ENCODE measurements at regions not wholly inside any gene's neighbourhood (a gene's known extent, or its start where the extent isn't known, plus 50 kb on each side); places are given as distances from the start of the nearest gene placed in this dataset.

DNA sequence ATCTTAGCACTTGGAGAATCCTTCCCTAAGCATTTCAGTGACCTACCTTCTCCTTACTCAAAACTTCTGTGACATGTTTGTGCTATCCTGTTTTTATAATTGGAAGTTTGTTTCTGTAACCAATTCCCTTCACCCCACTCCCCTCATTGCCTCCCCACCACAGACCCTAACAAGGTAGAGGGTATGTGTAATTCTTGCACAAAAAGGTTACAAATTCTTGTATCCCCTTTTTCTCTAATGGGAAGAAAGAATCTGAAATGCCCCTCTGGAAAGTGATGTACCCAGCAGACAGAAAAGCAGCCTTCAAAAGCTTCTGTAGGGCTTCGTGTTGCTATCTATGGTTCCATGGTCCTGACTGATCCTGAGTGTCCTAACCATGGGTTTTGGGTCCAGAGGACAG is 111.7 kb upstream of the TMEM170B start:
- no peak for DNase-seq

DNA sequence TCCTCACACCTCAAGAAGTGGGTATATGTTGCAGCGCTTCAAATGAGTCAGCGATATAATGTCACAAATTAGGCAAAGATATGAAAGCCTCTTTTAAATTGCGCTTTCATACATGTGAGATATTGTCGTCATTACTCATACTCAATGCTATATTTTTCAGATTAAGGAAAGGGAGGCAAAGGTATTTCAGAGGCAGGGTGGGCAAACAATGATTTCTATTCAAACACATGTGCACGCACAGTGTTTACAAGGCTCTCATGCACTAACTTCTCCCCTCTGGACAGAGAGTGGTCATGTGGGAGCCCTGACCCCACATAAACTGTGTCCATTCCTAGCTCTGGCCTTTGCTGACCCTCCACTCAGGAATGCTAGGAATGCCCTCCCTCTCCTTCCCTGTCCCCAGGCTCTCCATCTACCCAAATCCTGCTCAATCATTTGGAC is 112.1 kb upstream of the TMEM170B start:
- DNase-seq, result no peak

DNA sequence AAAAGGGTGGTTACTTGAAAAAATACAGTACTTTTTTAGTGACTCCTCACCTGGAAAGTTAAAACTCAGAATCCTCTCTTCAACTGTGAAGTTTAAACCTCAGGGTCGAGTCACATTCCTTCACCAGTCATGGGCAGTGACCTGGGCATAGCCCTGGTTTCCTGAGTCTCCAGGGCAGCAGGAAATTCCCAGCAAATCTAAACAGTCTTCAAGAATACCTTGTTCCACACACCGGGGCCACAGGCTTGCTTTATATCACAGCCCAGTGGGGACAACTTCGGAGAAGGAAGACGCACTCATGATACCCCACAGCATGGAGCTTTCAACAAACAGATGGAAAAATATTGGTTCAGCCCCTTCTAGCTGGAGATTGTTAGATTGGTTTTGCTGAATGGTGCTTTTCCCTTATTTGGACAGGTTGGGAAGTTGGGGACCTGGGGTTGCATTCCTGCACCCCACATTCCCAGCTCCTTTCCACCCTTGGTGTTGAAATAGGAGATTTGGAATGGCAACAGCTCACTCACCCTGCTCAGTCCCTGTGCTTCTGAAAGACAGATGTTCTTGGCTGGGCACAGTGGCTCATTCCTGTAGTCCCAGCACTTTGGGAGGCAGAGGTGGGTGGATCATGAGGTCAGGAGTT is 113.0 kb upstream of the TMEM170B start:
- DNase-seq, result no peak

DNA sequence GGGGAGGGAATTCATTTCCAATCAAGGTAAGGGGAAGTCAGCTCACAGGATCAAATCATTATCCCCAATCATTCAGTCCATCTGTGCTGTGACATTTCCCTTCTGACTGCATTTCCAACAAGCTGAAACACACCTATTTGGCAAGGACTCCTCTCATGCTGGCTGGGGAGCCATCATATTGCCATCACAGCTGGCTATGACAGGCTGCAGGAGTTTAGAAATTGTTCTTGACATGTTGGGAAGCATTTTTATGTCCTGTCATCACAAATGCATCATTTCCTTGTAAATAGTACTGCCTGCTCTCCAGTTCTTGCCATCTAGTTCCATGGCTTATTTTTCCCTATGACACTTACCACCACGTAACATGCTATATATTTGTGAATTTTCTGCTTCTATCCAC is 113.9 kb upstream of the TMEM170B start:
- no peak for DNase-seq

DNA sequence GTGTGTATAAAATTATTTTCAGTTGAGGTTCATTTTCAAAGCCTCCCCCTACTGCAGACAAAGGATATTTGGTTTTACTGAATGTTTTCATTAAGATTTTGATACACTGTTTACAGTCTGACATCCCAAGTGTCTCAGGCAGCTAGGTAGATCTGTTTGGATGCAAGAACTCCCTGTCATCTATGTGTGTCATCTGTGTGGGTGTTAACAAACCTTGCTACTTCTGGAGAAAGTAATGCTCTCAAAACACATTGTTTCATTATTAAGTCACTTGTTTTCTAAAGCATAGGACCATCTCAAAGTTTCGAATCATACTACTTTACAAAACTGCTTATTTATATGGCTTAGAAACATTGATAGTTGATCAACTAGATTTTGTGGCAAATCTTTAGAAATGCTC is 114.5 kb upstream of the TMEM170B start:
- DNase-seq, result no peak

DNA sequence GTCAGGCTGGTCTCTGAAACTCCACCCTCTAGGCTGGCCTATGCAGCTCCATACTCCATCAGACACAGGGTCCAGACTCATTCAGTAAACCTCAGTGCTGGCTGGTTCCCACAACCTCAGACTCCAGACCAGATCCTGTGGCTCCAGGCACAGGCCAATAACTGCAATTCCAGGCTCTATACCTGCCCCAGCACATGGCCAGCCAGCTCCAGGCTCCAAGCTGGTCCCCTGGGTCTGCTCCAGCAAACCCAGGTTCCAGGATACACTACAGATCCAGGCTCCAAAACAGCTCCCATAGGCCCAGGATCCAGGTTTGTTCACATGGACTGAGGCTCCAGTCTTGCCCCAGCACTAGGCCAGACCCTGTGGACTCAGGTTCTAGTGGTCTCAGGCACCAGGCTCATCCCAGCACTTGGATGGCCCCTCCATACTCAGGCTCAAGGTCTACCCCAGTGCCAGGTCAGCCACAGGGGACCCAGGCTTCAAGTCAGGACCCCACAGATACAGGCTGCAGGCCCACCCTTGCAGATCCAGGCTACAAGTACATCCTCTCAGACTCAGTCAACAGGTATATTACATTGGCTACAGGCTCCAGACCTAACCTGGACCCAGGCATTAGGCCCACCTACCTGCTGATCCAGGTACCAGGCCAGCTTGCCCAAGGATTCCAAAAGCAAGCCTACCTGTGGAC is 117.6 kb upstream of the TMEM170B start:
- DNase-seq, result no peak

DNA sequence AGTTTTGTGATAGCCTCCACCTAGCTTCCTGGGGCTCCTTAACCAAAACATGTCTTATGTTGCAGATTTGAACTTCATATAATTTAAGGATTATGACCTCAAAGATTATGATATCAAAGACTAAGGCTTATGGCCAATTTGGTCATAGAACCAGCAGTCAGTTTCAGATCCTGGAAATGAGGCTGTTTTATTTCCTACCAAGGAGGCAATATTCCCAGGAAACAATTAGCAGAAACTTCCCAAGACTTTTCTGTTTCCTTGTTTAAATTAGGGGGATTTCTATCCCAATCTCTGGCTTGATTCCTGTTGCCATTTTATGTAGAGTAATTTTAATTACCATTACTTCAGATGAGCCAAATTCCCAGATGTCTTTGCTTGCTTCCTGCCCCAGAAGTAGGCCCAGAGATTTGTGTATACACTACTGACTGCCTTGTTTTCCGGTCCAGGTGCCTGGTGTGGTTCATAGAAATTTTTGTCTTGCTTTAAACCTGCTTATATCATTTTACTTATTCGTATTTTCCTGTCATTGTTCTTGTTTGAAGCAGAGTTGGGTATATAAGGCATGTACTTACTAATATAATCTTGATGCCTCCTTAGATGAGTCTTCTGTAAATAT is 119.2 kb upstream of the TMEM170B start:
- DNase-seq, result no peak

DNA sequence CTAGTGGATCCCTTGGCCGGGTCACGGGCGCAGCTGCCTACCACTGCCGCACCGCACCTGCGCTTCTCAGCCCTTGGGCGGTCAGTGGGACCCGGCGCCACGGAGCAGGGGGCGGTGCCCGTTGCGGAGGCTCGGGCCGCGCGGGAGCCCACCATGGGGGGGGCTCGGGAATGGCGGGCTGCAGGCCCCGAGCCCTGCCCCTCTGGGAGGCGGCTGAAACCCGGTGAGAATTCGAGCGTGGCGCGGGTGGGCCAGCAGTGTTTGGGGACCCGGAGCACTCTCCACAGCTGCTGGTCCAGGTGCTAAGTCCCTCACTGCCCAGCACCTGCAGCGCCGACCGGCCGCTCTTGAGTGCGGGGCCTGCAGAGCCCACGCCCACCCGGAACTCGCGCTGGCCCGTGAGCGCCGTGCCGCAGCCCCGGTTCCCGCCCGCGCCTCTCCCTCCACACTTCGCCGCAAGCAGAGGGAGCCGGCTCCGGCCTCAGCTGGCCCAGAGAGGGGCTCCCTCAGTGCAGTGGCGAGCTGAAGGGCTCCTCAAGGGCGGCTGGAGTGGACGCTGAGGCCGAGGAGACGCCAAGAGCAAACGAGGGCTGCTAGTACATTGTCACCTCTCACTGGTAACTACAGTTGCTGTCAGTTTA is 120.5 kb upstream of the TMEM170B start:
- no peak for DNase-seq

DNA sequence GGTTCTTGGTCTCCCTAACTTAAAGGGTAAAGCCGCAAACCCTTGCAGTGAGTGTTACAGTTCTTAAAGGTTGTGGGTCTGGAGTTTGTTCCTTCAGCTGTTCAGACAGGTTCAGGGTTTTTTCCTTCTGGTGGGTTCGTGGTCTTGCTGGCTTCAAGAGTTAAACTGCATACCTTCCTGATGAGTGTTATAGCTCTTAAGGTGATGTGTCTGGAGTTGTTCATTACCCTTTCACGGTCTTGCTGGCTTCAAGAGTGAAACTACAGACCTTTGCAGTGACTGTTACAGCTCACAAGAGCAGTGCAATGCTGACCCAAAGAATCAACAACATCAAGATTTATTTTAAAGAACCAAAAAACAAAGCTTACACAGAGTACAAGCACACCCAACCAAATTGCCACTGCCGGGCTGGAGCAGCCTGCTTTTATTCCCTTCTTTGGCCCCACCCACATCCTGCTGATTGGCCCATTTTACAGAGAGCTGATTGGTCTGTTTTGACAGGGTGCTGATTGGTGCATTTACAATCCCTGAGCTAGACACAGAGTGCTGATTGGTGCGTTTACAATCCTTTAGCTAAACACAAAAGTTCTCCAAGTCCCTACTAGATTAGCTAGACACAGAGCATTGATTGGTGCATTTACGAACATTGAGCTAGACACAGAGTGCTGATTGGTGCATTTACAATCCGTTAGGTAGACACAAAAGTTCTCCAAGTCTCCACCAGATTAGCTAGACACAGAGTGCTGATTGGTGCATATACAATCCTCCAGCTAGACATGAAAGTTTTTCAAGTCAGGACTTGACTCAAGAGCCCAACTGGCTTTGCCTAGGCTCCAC is 121.2 kb upstream of the TMEM170B start:
- peak in 1 of 2 experiments; percentile 6 for DNase-seq

DNA sequence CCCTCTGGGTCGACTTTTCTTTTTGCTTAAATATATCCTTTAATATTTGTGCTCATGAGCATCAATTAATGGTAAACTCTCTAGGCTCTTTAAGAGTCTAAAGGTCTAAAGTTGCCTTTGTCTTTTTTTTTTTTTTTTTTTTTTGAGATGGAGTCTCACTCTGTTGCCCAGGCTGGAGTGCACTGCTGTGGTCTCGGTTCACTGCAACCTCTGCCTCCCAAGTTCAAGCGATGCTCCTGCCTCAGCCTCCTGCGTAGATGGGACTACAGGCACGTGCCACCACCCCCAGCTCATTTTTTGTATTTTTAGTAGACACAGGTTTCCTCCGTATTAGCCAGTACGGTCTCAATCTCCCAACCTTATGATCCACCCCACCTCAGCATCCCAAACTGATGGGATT is 122.0 kb upstream of the TMEM170B start:
- no peak for DNase-seq

DNA sequence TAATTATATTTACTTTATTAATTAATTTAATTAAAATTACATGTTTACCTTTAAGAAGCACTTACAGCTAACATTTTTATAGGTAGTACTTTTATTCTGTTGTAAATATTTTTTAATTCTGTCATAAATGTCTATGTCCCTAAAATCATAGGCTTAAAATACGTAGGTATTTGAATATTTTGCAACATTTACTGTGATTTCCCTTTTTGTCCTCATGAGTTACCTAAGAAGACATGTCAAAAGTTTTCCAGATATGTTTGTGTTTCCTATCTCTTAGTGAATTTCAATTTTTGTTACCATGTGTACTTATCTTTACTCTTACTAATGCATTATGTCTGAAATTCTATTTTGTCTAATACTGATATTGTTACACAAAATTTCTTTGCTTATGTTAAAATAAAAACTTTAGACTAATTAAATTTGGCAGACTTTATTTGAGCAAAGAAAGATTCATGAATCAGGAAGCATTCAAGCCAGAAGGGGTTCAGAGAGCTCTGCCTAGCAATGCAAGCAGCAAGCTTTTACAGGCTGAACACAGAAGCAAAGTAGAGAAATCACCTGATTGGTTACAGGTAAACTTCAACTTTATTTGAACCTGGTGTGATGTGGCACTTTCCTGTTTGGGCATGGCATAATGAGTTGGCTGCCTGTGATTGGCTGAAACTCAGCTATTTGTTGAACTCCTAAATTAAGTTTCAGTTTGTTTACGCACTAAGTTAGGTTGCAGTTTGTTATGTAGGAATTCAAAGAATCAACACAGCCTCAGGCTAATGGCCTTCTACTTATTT is 123.2 kb upstream of the TMEM170B start:
- no peak for DNase-seq

DNA sequence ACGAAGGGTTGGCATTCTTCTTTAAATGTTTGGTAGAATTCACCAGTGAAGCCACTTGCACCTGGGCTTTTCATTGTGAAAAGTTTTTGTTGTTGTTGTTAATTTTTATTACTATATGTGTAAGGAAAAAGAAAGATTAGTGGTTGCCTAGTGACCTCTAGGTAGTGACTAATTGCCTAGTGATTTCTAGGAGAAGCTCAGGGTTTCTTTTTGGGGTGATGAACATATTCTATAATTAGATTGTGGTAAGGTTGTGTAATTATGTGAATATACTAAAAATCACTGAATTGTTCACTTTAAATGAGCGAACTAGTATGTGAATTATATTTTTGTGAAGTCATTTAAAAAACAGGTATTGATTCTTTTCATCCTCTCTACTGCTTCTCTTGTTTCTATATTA is 123.8 kb upstream of the TMEM170B start:
- DNase-seq, result no peak

DNA sequence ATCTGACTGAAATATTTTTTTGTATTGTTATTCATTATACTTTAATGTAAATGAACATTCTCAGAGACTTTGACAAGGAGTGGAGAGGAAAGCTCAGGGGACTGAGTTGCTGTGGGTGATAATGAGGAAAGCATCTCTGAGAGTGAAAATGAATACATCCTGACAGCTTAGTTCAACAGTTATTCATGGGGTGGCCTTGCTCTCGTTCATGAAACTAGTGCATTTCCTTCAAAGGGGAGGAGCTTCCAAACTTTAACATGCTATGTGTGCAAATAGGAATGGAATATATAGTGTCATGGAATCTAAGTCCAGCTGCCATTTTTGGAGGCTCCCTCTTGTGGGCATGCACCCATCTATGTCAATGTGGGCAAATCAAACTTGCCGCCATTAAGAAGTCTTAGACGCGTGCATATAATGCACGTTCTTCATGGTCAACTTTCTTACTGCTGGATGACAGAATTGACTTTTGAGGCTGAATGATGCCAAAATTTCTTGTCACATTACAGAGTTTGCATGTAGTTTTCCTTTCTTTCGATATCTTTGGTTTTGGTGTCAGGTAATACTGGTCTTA is 124.3 kb upstream of the TMEM170B start:
- DNase-seq, result no peak

DNA sequence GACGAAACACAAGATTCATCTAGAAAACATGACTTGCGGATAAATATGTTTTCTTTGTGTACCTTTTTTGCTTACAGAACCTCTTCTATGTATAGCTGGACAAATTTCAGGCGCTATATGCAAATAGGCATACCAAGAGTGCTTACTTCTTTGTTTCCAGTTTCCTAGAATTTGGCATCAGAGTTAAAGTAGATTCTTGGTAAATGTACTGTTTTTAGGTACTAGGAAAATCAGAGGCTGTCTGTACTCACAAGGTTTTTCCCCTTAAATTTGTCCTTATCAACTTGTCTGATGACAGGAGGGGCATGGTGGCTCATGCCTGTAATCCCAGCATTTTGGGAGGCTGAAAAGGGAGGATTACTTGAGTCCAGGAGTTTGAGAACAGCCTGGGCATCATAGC is 124.9 kb upstream of the TMEM170B start:
- no peak for DNase-seq

DNA sequence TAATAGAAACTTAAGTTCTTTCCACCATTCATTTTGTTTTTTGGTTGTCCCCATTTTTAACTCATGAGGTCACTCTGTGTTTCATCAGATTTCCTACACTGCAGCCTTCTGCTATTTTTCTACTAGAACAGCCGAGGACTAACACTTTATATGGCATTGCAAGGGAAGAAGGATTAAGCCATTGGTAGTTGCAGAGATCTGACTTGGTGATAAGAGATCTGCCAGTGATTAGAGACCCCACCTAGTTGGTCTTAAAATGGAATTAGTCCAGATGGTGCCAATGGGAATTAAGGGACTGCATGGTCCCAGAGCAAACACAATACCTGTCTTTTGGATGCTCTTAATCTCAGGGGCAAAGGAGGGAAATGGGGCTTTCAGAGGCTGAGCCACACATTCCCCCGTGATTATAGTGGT is 125.5 kb upstream of the TMEM170B start:
- no peak for DNase-seq

DNA sequence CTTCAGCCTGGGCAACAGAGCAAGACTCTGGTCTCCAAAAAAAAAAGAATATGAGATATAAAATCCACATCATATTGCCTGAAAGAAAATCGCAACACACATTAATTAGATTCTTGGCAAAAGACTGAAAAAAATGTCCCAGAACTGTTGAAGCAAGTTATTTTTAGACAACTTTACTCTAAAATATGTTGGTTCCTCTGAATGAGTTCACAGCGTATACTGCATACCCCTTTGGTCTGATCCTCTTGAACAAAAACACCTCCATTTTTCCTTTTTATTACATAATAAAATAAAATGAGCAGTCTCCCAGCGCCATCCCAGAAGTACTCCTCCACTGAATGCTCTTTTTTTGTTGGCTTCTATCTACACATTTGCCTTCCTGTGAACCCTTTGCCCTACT is 126.0 kb upstream of the TMEM170B start:
- no peak for DNase-seq

DNA sequence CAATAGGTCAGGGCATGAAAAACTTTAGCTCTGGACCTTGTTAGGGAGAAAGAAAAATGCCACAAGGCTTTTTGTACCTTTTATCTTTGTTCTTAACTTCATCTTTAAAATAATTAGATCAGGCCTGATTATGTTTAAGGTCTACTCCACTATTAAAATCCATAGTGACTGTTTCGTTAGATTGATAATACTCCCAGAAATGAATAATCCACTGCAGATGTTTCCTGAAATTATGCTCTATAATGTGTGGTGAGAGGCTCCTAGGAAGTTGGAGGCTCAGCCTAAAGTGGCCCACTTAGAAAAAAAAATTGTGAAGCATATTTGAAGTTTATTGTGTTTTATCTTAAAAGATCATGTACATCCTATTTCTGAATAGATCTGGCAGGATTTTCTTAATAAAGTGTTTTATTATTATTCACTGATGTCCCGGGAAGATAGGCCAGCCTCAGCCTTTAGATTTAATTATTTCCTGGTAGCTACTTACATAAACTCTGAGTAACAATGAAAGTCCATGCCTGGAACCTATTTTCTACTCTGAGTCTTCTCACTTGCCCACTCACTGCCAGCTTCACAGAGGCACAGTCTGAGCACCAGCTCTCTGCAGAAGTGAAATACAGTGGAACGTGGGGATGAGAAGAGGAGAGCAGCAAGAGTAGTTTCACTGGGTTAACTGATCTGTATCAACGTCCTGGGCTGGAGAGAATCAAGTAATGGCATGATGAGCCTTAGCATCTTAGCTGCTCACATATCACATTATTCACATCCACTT is 126.8 kb upstream of the TMEM170B start:
- no peak for DNase-seq

DNA sequence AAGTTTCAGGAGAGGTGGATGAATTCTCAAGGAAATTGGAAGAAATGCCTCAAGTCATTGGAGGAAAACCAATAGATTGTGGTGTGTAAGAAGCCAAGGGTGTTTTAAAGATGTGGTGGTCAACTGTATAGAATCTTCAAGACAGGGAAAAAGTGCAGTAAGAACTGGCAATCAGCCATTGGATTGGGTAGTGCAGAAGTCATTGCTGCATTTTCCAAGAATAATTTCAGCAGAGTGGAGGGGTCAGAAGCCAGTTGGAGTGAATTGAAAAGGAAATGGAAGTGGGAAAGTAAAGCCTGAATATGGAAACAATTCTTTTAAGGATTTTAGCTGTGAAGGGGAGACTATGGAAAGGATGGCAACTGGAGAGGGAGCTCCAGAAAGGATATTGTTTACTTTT is 128.2 kb upstream of the TMEM170B start:
- DNase-seq, result no peak

DNA sequence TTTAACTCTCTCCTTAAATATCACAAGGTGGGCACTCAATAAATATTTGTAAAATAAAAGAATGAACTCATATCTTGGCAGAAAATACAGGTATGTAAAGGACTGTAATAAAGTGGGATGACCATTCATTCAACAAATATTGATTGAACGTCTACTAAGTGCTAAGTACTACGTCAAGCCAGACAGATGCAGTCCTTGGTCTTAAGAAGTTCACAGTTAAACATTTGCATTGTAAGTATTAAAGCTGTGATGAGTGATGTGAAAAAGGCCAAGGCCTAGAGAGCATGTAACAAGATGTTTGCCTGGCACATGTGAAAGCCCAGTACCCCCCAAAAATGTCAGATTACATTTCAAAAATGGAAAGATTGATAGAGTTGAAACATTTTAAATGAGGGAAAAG is 130.1 kb upstream of the TMEM170B start:
- no peak for DNase-seq

DNA sequence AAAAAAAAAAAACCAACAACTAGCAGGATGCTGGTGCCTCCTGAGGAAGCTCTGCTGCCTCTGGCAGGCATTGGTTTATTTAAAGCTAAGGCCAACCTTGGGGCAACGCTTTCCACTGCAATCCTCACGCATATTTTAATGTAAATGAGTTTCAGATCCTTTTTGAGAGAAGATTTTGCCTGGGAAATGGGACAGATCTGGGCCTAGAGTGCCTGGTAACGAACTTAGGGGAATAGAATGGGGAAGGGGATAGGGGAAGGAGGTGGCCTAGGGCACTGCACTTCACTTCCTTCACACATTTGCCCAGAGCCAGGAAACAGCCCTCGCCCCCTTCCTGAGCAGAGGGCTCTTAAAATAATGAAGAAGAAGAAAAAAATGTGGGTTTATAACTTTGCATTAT is 132.7 kb upstream of the TMEM170B start:
- DNase-seq, result no peak

DNA sequence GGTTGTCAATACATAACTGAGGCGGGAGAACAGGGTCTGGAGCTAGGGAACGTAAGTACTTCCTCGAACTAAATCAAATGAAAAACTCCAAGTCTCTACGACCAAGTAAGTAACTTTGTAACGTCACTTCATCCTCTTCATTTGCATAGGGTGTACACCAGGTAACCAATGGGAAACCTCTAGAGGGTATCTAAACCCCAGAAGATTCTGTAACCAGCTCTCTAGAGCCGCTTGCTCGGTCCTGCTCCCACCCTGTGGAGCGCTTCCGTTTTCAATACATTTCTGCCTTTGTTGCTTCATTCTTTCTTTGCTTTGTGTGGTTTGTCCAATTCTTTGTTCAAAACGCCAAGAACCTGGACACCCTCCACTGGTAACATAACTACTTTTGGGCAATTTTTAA is 133.5 kb upstream of the TMEM170B start:
- DNase-seq, result no peak

All from SHP77 (cell line).